CD14-positive monocyte (primary cell): ENCODE measurements at regions not wholly inside any gene's neighbourhood (a gene's known extent, or its start where the extent isn't known, plus 50 kb on each side); places are given as distances from the start of the nearest gene placed in this dataset.

ENCODE experiments used
- DNase-seq, 3 donors: peaks; one replicate each; pipeline ENCODE4 v3.0.0-alpha.2; 2011 to 2022
- H2AFZ ChIP-seq: 2 replicates; pipeline ENCODE4 v1.6.0; 2012; ENCODE audit warnings: mild to moderate bottlenecking, low read depth, low read length, inconsistent platforms; ENCODE audit not compliant: insufficient read depth, poor library complexity, severe bottlenecking
- H3K27ac ChIP-seq, 2 donors: 1 replicate in 1 of 2; 2 replicates in 1 of 2; pipeline ENCODE4 v1.5.1; 2012 to 2013; ENCODE audit warnings: low read length in 2 of 2, control low read depth in 1 of 2, inconsistent platforms in 1 of 2, low read depth in 1 of 2, mild to moderate bottlenecking in 1 of 2
- H3K27me3 ChIP-seq, 2 donors: one replicate each; pipeline versions ENCODE4 v1.6.0 to v1.6.1; 2011 to 2013; ENCODE audit warnings: low read length in 2 of 2; ENCODE audit not compliant: control insufficient read depth in 2 of 2, insufficient read depth in 2 of 2
- H3K36me3 ChIP-seq, 2 donors: replicated peaks in 1 of 2; 1 replicate in 1 of 2; 2 replicates in 1 of 2; pipeline versions ENCODE4 v1.5.1 to v1.6.1; 2012 to 2013; ENCODE audit warnings: low read length in 2 of 2, control low read depth in 1 of 2, inconsistent platforms in 1 of 2, mild to moderate bottlenecking in 1 of 2; ENCODE audit not compliant: insufficient read depth in 2 of 2, control insufficient read depth in 1 of 2
- H3K4me1 ChIP-seq, 2 donors: 1 replicate in 1 of 2; 2 replicates in 1 of 2; pipeline versions ENCODE4 v1.5.1 to v1.6.1; 2012 to 2013; ENCODE audit warnings: low read length in 2 of 2, control low read depth in 1 of 2, inconsistent platforms in 1 of 2, mild to moderate bottlenecking in 1 of 2, moderate library complexity in 1 of 2; ENCODE audit not compliant: insufficient read depth in 2 of 2, control insufficient read depth in 1 of 2
- H3K4me2 ChIP-seq: replicated peaks from 2 replicates; pipeline ENCODE3; 2012; ENCODE audit warnings: low read length, moderate library complexity, mild to moderate bottlenecking; ENCODE audit not compliant: poor library complexity, severe bottlenecking; ENCODE audit errors: extremely low read depth
- H3K4me3 ChIP-seq, 3 experiments: fragments of 200-600 bp in 1 of 3; sonication (generic) in 1 of 3; replicated peaks in 1 of 3; 1 replicate in 2 of 3; 2 replicates in 1 of 3; pipeline ENCODE4 v1.5.1; 2011 to 2013; ENCODE audit warnings: low read length in 3 of 3, mild to moderate bottlenecking in 3 of 3, control low read depth in 2 of 3, low read depth in 2 of 3, inconsistent platforms in 1 of 3, moderate library complexity in 1 of 3
- H3K79me2 ChIP-seq: 2 replicates; pipeline ENCODE4 v1.6.0; 2012; ENCODE audit warnings: mild to moderate bottlenecking, control low read depth, inconsistent platforms, low read length, moderate library complexity; ENCODE audit not compliant: insufficient read depth
- H3K9ac ChIP-seq: 2 replicates; pipeline ENCODE4 v1.6.0; 2017; ENCODE audit warnings: low read length, mild to moderate bottlenecking; ENCODE audit not compliant: insufficient read depth, poor library complexity, severe bottlenecking
- H3K9me3 ChIP-seq, 2 donors: replicated peaks in 1 of 2; 1 replicate in 1 of 2; 2 replicates in 1 of 2; pipeline versions ENCODE4 v1.5.1 to v1.6.1; 2012 to 2013; ENCODE audit warnings: low read length in 2 of 2, control low read depth in 1 of 2; ENCODE audit not compliant: control insufficient read depth in 1 of 2, insufficient read depth in 1 of 2
- H4K20me1 ChIP-seq: 2 replicates; pipeline ENCODE4 v1.6.0; 2012; ENCODE audit warnings: mild to moderate bottlenecking, low read length, control low read depth, moderate library complexity; ENCODE audit not compliant: insufficient read depth
- H3K27ac Mint-ChIP-seq, 7 donors: one replicate each; pipeline ENCODE4 v1.8.0; 2020; ENCODE audit warnings: mild to moderate bottlenecking in 7 of 7, mixed read lengths in 7 of 7, moderate library complexity in 6 of 7, inconsistent platforms in 2 of 7
- H3K27me3 Mint-ChIP-seq, 3 donors: one replicate each; pipeline ENCODE4 v1.8.0; 2021 to 2022; ENCODE audit warnings: low read depth in 3 of 3, mild to moderate bottlenecking in 3 of 3, mixed read lengths in 3 of 3, moderate library complexity in 3 of 3, inconsistent platforms in 1 of 3
- H3K36me3 Mint-ChIP-seq, 2 donors: one replicate each; pipeline ENCODE4 v1.8.0; 2020; ENCODE audit warnings: mixed read lengths in 2 of 2, inconsistent platforms in 1 of 2, mild to moderate bottlenecking in 1 of 2
- H3K4me1 Mint-ChIP-seq: one replicate; pipeline ENCODE4 v1.8.0; 2020; ENCODE audit warnings: mild to moderate bottlenecking, mixed read lengths
- H3K4me3 Mint-ChIP-seq, 2 donors: one replicate each; pipeline ENCODE4 v1.8.0; 2020; ENCODE audit warnings: mild to moderate bottlenecking in 2 of 2, mixed read lengths in 2 of 2, moderate library complexity in 1 of 2
- H3K9me3 Mint-ChIP-seq, 7 donors: one replicate each; pipeline ENCODE4 v1.8.0; 2020 to 2022; ENCODE audit warnings: mixed read lengths in 7 of 7, mild to moderate bottlenecking in 6 of 7, moderate library complexity in 6 of 7, inconsistent platforms in 2 of 7
- WGBS: methylation state at CpG from one replicate; pipeline ENCODE4 v1.1.5; 2013; ENCODE audit warnings: missing lambda C conversion rate; ENCODE audit not compliant: insufficient coverage; 5-methylcytosine and 5-hydroxymethylcytosine counted together
- intact Hi-C, 2 donors: fragments of 100-400 bp; cut with micrococcal nuclease; formaldehyde crosslinking; loops; one replicate each; pipeline versions ENCODE4 v1.15.0 to v1.15.1; 2023
- TF ChIP-seq, protein P1 (sequence below): fragments of 200-600 bp; IDR thresholded peaks from one replicate; pipeline ENCODE4 v1.8.0; 2022; ENCODE audit warnings: antibody characterized with exemption, mild to moderate bottlenecking

DNA sequence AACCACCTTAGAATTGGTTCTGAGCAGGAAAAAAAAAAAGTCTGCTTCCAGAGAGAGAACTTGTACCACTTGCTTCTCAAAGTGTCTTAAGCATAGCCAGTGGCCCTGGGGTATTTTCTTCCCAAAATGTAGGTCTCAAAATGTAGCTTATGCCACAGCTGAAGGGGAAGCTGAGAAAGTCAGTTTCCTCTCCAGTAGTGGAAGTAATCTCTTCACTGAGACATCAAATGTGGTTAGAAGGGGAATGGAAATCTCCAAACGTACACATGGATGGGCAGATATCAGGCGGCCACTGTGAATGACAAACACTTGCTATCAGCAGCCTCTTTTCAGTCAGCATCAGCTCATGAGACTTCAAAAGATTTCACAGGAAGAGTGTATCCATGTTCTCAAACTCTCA is 841.2 kb downstream of the TUSC7 start:
- H3K4me2 ChIP-seq: no peak overlapping the region
- no peak overlapping the region for H3K4me3 ChIP-seq
- H4K20me1 ChIP-seq: no peaks in the 10 kb centered on the region
- no peaks in the 10 kb centered on the region for H3K27me3 ChIP-seq
- H3K4me3 Mint-ChIP-seq: no peak overlapping the region
- peaks cover 0 to 3% (median 2%) of the 10 kb centered on the region in 7 donors for H3K9me3 Mint-ChIP-seq
- peaks cover 5 to 9% of the 10 kb centered on the region in 2 donors for H3K4me1 ChIP-seq
- TF ChIP-seq, protein P1, sequence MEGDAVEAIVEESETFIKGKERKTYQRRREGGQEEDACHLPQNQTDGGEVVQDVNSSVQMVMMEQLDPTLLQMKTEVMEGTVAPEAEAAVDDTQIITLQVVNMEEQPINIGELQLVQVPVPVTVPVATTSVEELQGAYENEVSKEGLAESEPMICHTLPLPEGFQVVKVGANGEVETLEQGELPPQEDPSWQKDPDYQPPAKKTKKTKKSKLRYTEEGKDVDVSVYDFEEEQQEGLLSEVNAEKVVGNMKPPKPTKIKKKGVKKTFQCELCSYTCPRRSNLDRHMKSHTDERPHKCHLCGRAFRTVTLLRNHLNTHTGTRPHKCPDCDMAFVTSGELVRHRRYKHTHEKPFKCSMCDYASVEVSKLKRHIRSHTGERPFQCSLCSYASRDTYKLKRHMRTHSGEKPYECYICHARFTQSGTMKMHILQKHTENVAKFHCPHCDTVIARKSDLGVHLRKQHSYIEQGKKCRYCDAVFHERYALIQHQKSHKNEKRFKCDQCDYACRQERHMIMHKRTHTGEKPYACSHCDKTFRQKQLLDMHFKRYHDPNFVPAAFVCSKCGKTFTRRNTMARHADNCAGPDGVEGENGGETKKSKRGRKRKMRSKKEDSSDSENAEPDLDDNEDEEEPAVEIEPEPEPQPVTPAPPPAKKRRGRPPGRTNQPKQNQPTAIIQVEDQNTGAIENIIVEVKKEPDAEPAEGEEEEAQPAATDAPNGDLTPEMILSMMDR: no peak
- no peak overlapping the region for H2AFZ ChIP-seq
- H3K27ac ChIP-seq: no peak overlapping the region
- H3K79me2 ChIP-seq: no peaks in the 10 kb centered on the region
- intact Hi-C loops: no loop called here
- H3K27me3 Mint-ChIP-seq: no peaks in the 10 kb centered on the region
- no peaks in the 10 kb centered on the region for H3K9me3 ChIP-seq
- 64% methylated on average over 2 of the region's 2 CpGs for WGBS
- H3K36me3 ChIP-seq: no peaks in the 10 kb centered on the region
- peaks cover 18% of the 10 kb centered on the region for H3K4me1 Mint-ChIP-seq
- no peak overlapping the region for H3K9ac ChIP-seq
- no peaks in the 10 kb centered on the region for H3K36me3 Mint-ChIP-seq
- H3K27ac Mint-ChIP-seq: peak overlapping the region in 1 of 7 donors; percentile 26
- peak in 2 of 3 donors; percentile 6 to 7 for DNase-seq

GRCh38 chr3:117553461-117553860 is 843.9 kb downstream of the TUSC7 start:
- peaks cover 0 to 4% (median 2%) of the 10 kb centered on the region in 7 donors for H3K9me3 Mint-ChIP-seq
- H3K4me2 ChIP-seq: no peak overlapping the region
- H3K27me3 ChIP-seq: no peaks in the 10 kb centered on the region
- no peaks in the 10 kb centered on the region for H3K36me3 ChIP-seq
- TF ChIP-seq, protein P1: no peak
- H3K9ac ChIP-seq: no peak overlapping the region
- no peak overlapping the region for H3K4me3 Mint-ChIP-seq
- H4K20me1 ChIP-seq: no peaks in the 10 kb centered on the region
- peaks cover 0 to 2% (median 2%) of the 10 kb centered on the region in 3 donors for H3K27me3 Mint-ChIP-seq
- H3K79me2 ChIP-seq: no peaks in the 10 kb centered on the region
- DNase-seq: peak; percentile 74 to 88 (median 87)
- peaks cover 5 to 9% of the 10 kb centered on the region in 2 donors for H3K4me1 ChIP-seq
- H2AFZ ChIP-seq: no peak overlapping the region
- WGBS: 48% methylated on average over 2 of the region's 2 CpGs
- H3K4me1 Mint-ChIP-seq: peaks cover 18% of the 10 kb centered on the region
- peak overlapping the region; percentile 40 to 78 (median 45) for H3K27ac Mint-ChIP-seq
- H3K36me3 Mint-ChIP-seq: no peaks in the 10 kb centered on the region
- peak overlapping the region in 1 of 2 donors; percentile 62 for H3K27ac ChIP-seq
- no peak overlapping the region for H3K4me3 ChIP-seq
- intact Hi-C loops: no loop called here
- no peaks in the 10 kb centered on the region for H3K9me3 ChIP-seq
